Ecto neural progenitor cell (in vitro differentiated cells): ENCODE measurements at regions not wholly inside any gene's neighbourhood (a gene's known extent, or its start where the extent isn't known, plus 50 kb on each side); places are given as distances from the start of the nearest gene placed in this dataset.
"Not testable (repeated sequence)": the region's sequence is repeated elsewhere in the genome, so short reads cannot be mapped to it uniquely, and the experiment has no call there.

Source experiments
- DNase-seq: peaks from one replicate; pipeline ENCODE4 v3.0.0-alpha.2; 2018; ENCODE audit warnings: low spot score

- no peak for DNase-seq
These were observed 138.3 kb downstream of the FOXL1 start for GRCh38 chr16:86716649-86717048.

- DNase-seq: no peak
These were observed 139.8 kb downstream of the FOXL1 start for GRCh38 chr16:86718118-86718517.

- DNase-seq: no peak
These were observed 144.6 kb downstream of the FOXL1 start for GRCh38 chr16:86722970-86723369.

GRCh38 chr16:86723689-86724088 is 145.3 kb downstream of the FOXL1 start:
- DNase-seq: peak; percentile 65

- DNase-seq: no peak
These were observed 147.1 kb downstream of the FOXL1 start for GRCh38 chr16:86725401-86725800.

- DNase-seq: no peak
These were observed 148.0 kb downstream of the FOXL1 start for GRCh38 chr16:86726340-86726739.

GRCh38 chr16:86727131-86727530 is 148.8 kb downstream of the FOXL1 start:
- DNase-seq: no peak

- DNase-seq: no peak
These were observed 149.3 kb downstream of the FOXL1 start for GRCh38 chr16:86727632-86728031.

- no peak for DNase-seq
These were observed 151.3 kb downstream of the FOXL1 start for GRCh38 chr16:86729686-86730085.

- DNase-seq: no peak
These were observed 151.7 kb downstream of the FOXL1 start for GRCh38 chr16:86730086-86730485.

- DNase-seq: no peak
These were observed 152.2 kb downstream of the FOXL1 start for GRCh38 chr16:86730597-86730996.

- DNase-seq: peak; percentile 69
These were observed 154.4 kb downstream of the FOXL1 start for GRCh38 chr16:86732621-86733295.

- DNase-seq: no peak
These were observed 155.4 kb downstream of the FOXL1 start for GRCh38 chr16:86733546-86734254.

GRCh38 chr16:86734543-86735460 is 156.5 kb downstream of the FOXL1 start:
- DNase-seq: no peak

GRCh38 chr16:86735727-86736126 is 157.4 kb downstream of the FOXL1 start:
- DNase-seq: no peak

- DNase-seq: no peak
These were observed 158.2 kb downstream of the FOXL1 start for GRCh38 chr16:86736502-86736901.

GRCh38 chr16:86737083-86737482 is 158.7 kb downstream of the FOXL1 start:
- DNase-seq: no peak

GRCh38 chr16:86738322-86738721 is 160.0 kb downstream of the FOXL1 start:
- DNase-seq: not testable (repeated sequence)

- no peak for DNase-seq
These were observed 160.8 kb downstream of the FOXL1 start for GRCh38 chr16:86739178-86739577.

- no peak for DNase-seq
These were observed 161.5 kb downstream of the FOXL1 start for GRCh38 chr16:86739808-86740207.

GRCh38 chr16:86740298-86740697 is 161.9 kb downstream of the FOXL1 start:
- no peak for DNase-seq

GRCh38 chr16:86740906-86741799 is 162.8 kb downstream of the FOXL1 start:
- DNase-seq: no peak
